IMR-90 (cell line): ENCODE measurements at regions not wholly inside any gene's neighbourhood (a gene's known extent, or its start where the extent isn't known, plus 50 kb on each side); places are given as distances from the start of the nearest gene placed in this dataset.
A peak's percentile ranks its signal among the peaks of the same experiment; 100 is the strongest.

ENCODE experiments used
- ATAC-seq: fragments of 200-7000 bp; cut with Tn5 transposase; 2 replicates; pipeline ENCODE4 v1.9.1; 2020; ENCODE audit warnings: low read depth, mild to moderate bottlenecking, moderate library complexity
- BruUV-seq: library from RNA; stranded (reverse); fragments of 400-500 nt; replicated peaks from 2 replicates; lab custom pipeline; 2021; lab: Mats Ljungman, UMichigan
- CTCF ChIA-PET: fragments of 300-600 bp; formaldehyde crosslinking; extraction: SDS; loops from one replicate; lab custom pipeline; 2021; ENCODE audit warnings: antibody characterized with exemption; lab: Yijun Ruan, JAX
- POLR2A ChIA-PET: fragments of 300-600 bp; sonication (Branson Sonifier 250); formaldehyde crosslinking; loops from one replicate; lab custom pipeline; 2022; ENCODE audit warnings: antibody characterized with exemption; ENCODE audit not compliant: unreplicated experiment; lab: Charles Lee
- DNase-seq: peaks from one replicate; pipeline ENCODE4 v3.0.0; 2013
- H2AFZ ChIP-seq: replicated peaks from 2 replicates; pipeline ENCODE3; 2013; ENCODE audit warnings: low read length, mild to moderate bottlenecking; ENCODE audit not compliant: poor library complexity
- H2AK5ac ChIP-seq: 2 replicates; pipeline ENCODE4 v1.6.1; 2013; ENCODE audit warnings: low read depth, low read length, inconsistent platforms
- H2AK9ac ChIP-seq: replicated peaks from 2 replicates; pipeline ENCODE3; 2013; ENCODE audit warnings: mild to moderate bottlenecking, low read depth, low read length, moderate library complexity; ENCODE audit not compliant: poor library complexity
- H2BK120ac ChIP-seq: 2 replicates; pipeline ENCODE4 v1.6.1; 2013; ENCODE audit warnings: low read depth, low read length, inconsistent platforms
- H2BK15ac ChIP-seq: 3 replicates; pipeline ENCODE4 v1.6.1; 2013; ENCODE audit warnings: low read depth, low read length, inconsistent platforms
- H2BK20ac ChIP-seq: 2 replicates; pipeline ENCODE4 v1.6.1; 2013; ENCODE audit warnings: low read depth, mild to moderate bottlenecking, inconsistent platforms, low read length, moderate library complexity
- H2BK5ac ChIP-seq: 2 replicates; pipeline ENCODE4 v1.6.1; 2013; ENCODE audit warnings: mild to moderate bottlenecking, low read depth, low read length, inconsistent platforms; ENCODE audit not compliant: poor library complexity, severe bottlenecking
- H3K14ac ChIP-seq: replicated peaks from 2 replicates; pipeline ENCODE4 v1.6.1; 2013; ENCODE audit warnings: low read depth, low read length, inconsistent platforms
- H3K18ac ChIP-seq: 2 replicates; pipeline ENCODE4 v1.6.1; 2013; ENCODE audit warnings: low read depth, low read length, control low read depth
- H3K23ac ChIP-seq: 2 replicates; pipeline ENCODE4 v1.6.1; 2013; ENCODE audit warnings: low read depth, low read length, inconsistent platforms
- H3K27ac ChIP-seq: 2 replicates; pipeline ENCODE4 v1.5.1; 2013; ENCODE audit warnings: mild to moderate bottlenecking, control low read depth, low read length; ENCODE audit not compliant: insufficient read depth
- H3K27me3 ChIP-seq: 2 replicates; pipeline ENCODE4 v1.6.1; 2013; ENCODE audit warnings: low read length; ENCODE audit not compliant: control insufficient read depth, insufficient read depth
- H3K36me3 ChIP-seq: 2 replicates; pipeline ENCODE4 v1.6.1; 2013; ENCODE audit warnings: low read length, mixed read lengths; ENCODE audit not compliant: control insufficient read depth, insufficient read depth
- H3K4ac ChIP-seq: 2 replicates; pipeline ENCODE4 v1.6.1; 2013; ENCODE audit warnings: low read depth, low read length, inconsistent platforms
- H3K4me1 ChIP-seq: 2 replicates; pipeline ENCODE4 v1.6.1; 2013; ENCODE audit warnings: low read length, mixed read lengths; ENCODE audit not compliant: control insufficient read depth, insufficient read depth
- H3K4me2 ChIP-seq: 2 replicates; pipeline ENCODE4 v1.6.1; 2013; ENCODE audit warnings: low read depth, mild to moderate bottlenecking, control low read depth, low read length, moderate library complexity
- H3K4me3 ChIP-seq: 2 replicates; pipeline ENCODE4 v1.5.1; 2013; ENCODE audit warnings: low read depth, mild to moderate bottlenecking, control low read depth, low read length, moderate library complexity; ENCODE audit not compliant: insufficient read depth
- H3K56ac ChIP-seq: 2 replicates; pipeline ENCODE4 v1.6.1; 2013; ENCODE audit warnings: low read length, inconsistent platforms; ENCODE audit not compliant: insufficient read depth; ENCODE audit errors: extremely low read depth
- H3K79me1 ChIP-seq, 2 experiments: 2 replicates each; pipeline ENCODE4 v1.6.1; 2013; ENCODE audit warnings: low read length in 2 of 2, inconsistent platforms in 1 of 2, low read depth in 1 of 2
- H3K9ac ChIP-seq: 2 replicates; pipeline ENCODE4 v1.6.1; 2013; ENCODE audit warnings: low read depth, low read length, control low read depth
- H3K9me1 ChIP-seq: 2 replicates; pipeline ENCODE4 v1.6.1; 2013; ENCODE audit warnings: low read length, inconsistent platforms; ENCODE audit not compliant: insufficient read depth
- H3K9me3 ChIP-seq: 2 replicates; pipeline ENCODE4 v1.6.1; 2013; ENCODE audit warnings: low read length; ENCODE audit not compliant: control insufficient read depth, insufficient read depth
- H4K20me1 ChIP-seq: 2 replicates; pipeline ENCODE4 v1.6.1; 2013; ENCODE audit warnings: low read length, inconsistent platforms; ENCODE audit not compliant: insufficient read depth
- H4K5ac ChIP-seq: 2 replicates; pipeline ENCODE4 v1.6.1; 2013; ENCODE audit warnings: mild to moderate bottlenecking, low read depth, low read length, control low read depth
- H4K8ac ChIP-seq, 2 experiments: 2 replicates each; pipeline ENCODE4 v1.6.1; 2013; ENCODE audit warnings: low read depth in 2 of 2, low read length in 2 of 2, control low read depth in 1 of 2, inconsistent platforms in 1 of 2
- H4K91ac ChIP-seq: 2 replicates; pipeline ENCODE4 v1.6.1; 2013; ENCODE audit warnings: low read depth, low read length, inconsistent platforms; ENCODE audit not compliant: insufficient read depth
- FOS ChIP-seq: fragments of 150-350 bp; IDR thresholded peaks from 2 replicates; pipeline ENCODE4 v1.6.1; 2016; ENCODE audit warnings: low read depth, low read length
- MAFK ChIP-seq: IDR thresholded peaks from 2 replicates; pipeline ENCODE4 v1.6.1; 2012; ENCODE audit warnings: low read depth, low read length, improper control_type of control experiment
- MXI1 ChIP-seq: IDR thresholded peaks from 2 replicates; pipeline ENCODE4 v1.6.1; 2012; ENCODE audit warnings: low read depth, mild to moderate bottlenecking, low read length, moderate library complexity, borderline replicate concordance
- NFE2L2 ChIP-seq: fragments of 150-350 bp; IDR thresholded peaks from 2 replicates; pipeline ENCODE4 v1.6.1; 2016; ENCODE audit warnings: low read depth, mild to moderate bottlenecking, low read length
- RAD21 ChIP-seq: IDR thresholded peaks from 2 replicates; pipeline ENCODE4 v1.6.1; 2012; ENCODE audit warnings: low read length, improper control_type of control experiment
- RFX5 ChIP-seq: IDR thresholded peaks from 2 replicates; pipeline ENCODE4 v1.8.0; 2012; ENCODE audit warnings: low read depth, mild to moderate bottlenecking, low read length, moderate library complexity
- WGBS, 2 experiments: methylation state at CpG; one replicate each; pipeline versions ENCODE4 v1.1.5 to v1.1.7; 2013; ENCODE audit warnings: missing lambda C conversion rate in 2 of 2; ENCODE audit not compliant: insufficient read length in 1 of 2; ENCODE audit errors: extremely low coverage in 2 of 2; 5-methylcytosine and 5-hydroxymethylcytosine counted together
- dilution Hi-C: fragments of 300-500 bp; cut with HindIII; formaldehyde crosslinking; loops from one replicate; pipeline ENCODE4 v1.14.3; 2018; ENCODE audit warnings: low sequenced_read_pairs; ENCODE audit not compliant: unreplicated experiment
- in situ Hi-C: fragments of 300-500 bp; cut with MboI; formaldehyde crosslinking; loops from 3 replicates; pipeline ENCODE4 v1.14.3; 2019; ENCODE audit warnings: low sequenced_read_pairs, inconsistent platforms, mixed read lengths
- intact Hi-C: fragments of 100-400 bp; cut with micrococcal nuclease; formaldehyde crosslinking; loops from 2 replicates; pipeline ENCODE4 v1.10.0; 2022
- TF ChIP-seq, protein P1 (sequence below): conservative IDR thresholded peaks from 2 replicates; pipeline ENCODE4 v1.5.1; 2012; ENCODE audit warnings: mild to moderate bottlenecking, low read depth, low read length, improper control_type of control experiment
- TF ChIP-seq, protein P2 (sequence below): fragments of 150-350 bp; IDR thresholded peaks from 2 replicates; pipeline ENCODE4 v1.6.1; 2016; ENCODE audit warnings: low read depth, mild to moderate bottlenecking, low read length, moderate library complexity, borderline replicate concordance
- TF ChIP-seq, protein P3 (sequence below): fragments of 150-350 bp; IDR thresholded peaks from 2 replicates; pipeline ENCODE4 v1.6.1; 2017; ENCODE audit warnings: mild to moderate bottlenecking, antibody characterized with exemption, low read length, low read depth

DNA sequence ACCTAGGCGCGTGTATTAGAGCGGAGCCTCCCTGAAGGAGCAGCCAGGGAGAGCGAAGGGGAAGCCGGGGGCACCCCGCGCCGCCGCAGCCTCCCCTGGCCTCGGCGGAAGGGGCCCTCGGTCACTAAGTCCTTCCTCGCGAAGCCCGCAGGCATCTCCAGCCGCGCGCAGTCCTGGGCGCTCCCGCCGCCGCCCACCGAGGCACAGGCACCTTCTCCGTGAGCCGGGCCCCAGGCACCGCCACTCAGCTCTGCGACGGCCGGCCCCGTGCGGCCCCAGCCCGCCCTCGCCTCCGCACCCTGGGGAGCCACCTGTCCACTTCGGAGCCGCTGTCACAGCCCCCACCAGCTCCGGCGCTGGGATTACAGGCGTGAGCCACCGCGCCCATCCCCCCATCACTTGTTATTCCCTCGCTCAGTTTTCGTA lies 80.8 kb downstream of the ZNF467 start:
- H2BK120ac ChIP-seq: no peak overlapping the region
- H4K8ac ChIP-seq: no peak overlapping the region
- no peak overlapping the region for H3K23ac ChIP-seq
- no peaks in the 10 kb centered on the region for H4K20me1 ChIP-seq
- DNase-seq (no peak), ATAC-seq (no peak)
- H3K9me3 ChIP-seq: peaks cover 2% of the 10 kb centered on the region; the same call in 1 of the 2 replicates
- no peaks in the 10 kb centered on the region for H3K36me3 ChIP-seq
- H3K4ac ChIP-seq: no peak overlapping the region
- CTCF ChIA-PET: no interaction called here
- no peak overlapping the region for H2AK9ac ChIP-seq
- dilution Hi-C loops (no loop called here), in situ Hi-C loops (no loop called here), intact Hi-C loops (no loop called here)
- no peaks in the 10 kb centered on the region for H3K9me1 ChIP-seq
- no peak overlapping the region for H2AK5ac ChIP-seq
- no peak overlapping the region for H2BK15ac ChIP-seq
- no peaks in the 10 kb centered on the region for H3K4me1 ChIP-seq
- BruUV-seq: no TSS peak
- H4K5ac ChIP-seq: no peak overlapping the region
- no peak overlapping the region for H2BK20ac ChIP-seq
- no peak overlapping the region for H3K27ac ChIP-seq
- POLR2A ChIA-PET: no interaction called here
- no peaks in the 10 kb centered on the region for H3K79me1 ChIP-seq
- H3K4me2 ChIP-seq: peak overlapping the region; percentile 5; the same call in 1 of the 2 replicates
- H2AFZ ChIP-seq: peak overlapping the region; percentile 56
- TF ChIP-seq RFX5 (no peak), MXI1 (no peak), RAD21 (no peak), NFE2L2 (no peak), MAFK (no peak), FOS (no peak)
- TF ChIP-seq, protein P1, sequence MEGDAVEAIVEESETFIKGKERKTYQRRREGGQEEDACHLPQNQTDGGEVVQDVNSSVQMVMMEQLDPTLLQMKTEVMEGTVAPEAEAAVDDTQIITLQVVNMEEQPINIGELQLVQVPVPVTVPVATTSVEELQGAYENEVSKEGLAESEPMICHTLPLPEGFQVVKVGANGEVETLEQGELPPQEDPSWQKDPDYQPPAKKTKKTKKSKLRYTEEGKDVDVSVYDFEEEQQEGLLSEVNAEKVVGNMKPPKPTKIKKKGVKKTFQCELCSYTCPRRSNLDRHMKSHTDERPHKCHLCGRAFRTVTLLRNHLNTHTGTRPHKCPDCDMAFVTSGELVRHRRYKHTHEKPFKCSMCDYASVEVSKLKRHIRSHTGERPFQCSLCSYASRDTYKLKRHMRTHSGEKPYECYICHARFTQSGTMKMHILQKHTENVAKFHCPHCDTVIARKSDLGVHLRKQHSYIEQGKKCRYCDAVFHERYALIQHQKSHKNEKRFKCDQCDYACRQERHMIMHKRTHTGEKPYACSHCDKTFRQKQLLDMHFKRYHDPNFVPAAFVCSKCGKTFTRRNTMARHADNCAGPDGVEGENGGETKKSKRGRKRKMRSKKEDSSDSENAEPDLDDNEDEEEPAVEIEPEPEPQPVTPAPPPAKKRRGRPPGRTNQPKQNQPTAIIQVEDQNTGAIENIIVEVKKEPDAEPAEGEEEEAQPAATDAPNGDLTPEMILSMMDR: no peak
- TF ChIP-seq, protein P2, sequence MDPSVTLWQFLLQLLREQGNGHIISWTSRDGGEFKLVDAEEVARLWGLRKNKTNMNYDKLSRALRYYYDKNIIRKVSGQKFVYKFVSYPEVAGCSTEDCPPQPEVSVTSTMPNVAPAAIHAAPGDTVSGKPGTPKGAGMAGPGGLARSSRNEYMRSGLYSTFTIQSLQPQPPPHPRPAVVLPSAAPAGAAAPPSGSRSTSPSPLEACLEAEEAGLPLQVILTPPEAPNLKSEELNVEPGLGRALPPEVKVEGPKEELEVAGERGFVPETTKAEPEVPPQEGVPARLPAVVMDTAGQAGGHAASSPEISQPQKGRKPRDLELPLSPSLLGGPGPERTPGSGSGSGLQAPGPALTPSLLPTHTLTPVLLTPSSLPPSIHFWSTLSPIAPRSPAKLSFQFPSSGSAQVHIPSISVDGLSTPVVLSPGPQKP: no peak
- TF ChIP-seq, protein P3, sequence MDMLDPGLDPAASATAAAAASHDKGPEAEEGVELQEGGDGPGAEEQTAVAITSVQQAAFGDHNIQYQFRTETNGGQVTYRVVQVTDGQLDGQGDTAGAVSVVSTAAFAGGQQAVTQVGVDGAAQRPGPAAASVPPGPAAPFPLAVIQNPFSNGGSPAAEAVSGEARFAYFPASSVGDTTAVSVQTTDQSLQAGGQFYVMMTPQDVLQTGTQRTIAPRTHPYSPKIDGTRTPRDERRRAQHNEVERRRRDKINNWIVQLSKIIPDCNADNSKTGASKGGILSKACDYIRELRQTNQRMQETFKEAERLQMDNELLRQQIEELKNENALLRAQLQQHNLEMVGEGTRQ: no peak
- no peak overlapping the region for H3K56ac ChIP-seq
- no peak overlapping the region for H2BK5ac ChIP-seq
- WGBS, 2 experiments: 12% methylated on average over 11 of the region's 43 CpGs; no CpG with 5 or more reads in 1 of the 2 experiments
- H3K27me3 ChIP-seq: peaks cover 16% of the 10 kb centered on the region
- H3K18ac ChIP-seq: no peak overlapping the region
- H3K9ac ChIP-seq: no peak overlapping the region
- no peak overlapping the region for H3K4me3 ChIP-seq
- no peak overlapping the region for H3K14ac ChIP-seq
- no peak overlapping the region for H4K91ac ChIP-seq
